HG03469 (cell line): ENCODE measurements at regions not wholly inside any gene's neighbourhood (a gene's known extent, or its start where the extent isn't known, plus 50 kb on each side); places are given as distances from the start of the nearest gene placed in this dataset.
"Not testable (repeated sequence)": the region's sequence is repeated elsewhere in the genome, so short reads cannot be mapped to it uniquely, and the experiment has no call there.

Experiments used
- ATAC-seq: cut with Tn5 transposase; IDR thresholded peaks from one replicate; pipeline ENCODE4 v1.9.1; 2021; ENCODE audit warnings: mild to moderate bottlenecking, moderate library complexity, moderate number of reproducible peaks; ENCODE audit not compliant: unreplicated experiment

DNA sequence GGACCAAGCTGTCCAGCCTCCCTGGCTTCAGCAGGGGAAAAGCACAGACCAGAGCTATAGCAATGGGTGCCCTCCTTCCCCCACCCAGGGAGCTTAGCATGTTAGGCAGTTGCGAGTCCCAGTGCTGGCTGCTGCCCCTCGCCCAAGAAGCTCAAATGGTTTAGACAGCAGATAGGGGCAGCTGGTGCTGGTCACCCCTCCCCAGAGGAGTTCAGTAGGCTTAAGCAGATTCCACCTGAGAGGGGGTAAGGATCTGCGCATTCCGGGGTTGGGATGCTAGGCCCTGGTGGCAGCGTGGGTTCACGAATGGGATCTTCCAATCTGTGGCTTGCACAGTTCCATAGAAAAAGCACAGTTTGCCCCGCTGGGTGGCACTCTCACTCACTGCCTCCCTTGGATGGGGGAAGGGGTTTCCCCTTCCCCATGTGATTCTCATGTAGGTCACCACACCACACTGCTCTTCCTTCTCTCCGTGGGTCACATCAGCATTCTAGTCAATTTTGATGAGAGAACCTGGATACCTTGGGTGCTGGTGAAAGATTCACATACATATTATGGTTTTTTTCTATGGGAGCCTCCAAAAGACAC, 665.6 kb downstream of the C12orf50 start:
- ATAC-seq = no peak

DNA sequence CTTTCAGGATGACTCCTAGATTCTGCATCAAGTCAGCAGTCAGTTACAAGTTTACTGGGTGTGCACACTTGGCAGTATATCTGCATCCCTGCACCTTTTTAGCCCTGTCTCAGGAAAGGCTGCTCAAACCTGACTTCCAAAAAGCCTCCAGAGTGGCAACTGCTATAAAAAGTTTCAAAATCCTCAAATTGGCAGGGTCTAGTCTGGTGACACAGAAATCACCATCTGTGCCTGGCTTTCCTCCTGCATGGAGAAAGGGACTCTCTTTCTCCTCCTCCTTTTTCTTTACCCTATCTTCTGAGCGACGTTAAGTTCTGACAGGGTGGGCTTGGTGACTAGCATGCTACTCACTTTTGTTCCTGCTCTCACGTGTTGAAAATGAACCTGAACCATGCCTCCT, 679.5 kb downstream of the C12orf50 start:
- ATAC-seq = no peak

DNA sequence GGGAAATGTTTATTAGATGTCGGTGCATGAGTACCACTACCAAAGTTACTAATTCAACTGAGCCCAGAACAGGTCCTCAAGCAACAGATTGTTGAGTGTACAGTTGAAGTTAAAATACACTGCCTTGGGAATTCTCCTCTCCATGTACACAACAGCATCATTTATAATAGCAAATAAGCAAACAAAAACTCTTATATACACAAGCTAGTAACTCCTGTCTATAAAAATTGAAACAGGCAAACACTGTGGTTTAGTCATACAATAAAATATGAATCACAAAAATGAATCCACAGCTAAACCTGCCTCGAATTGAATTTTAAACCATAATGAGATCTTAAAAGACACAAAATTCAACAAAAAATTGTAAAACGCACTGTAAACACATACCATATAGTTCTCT, 681.1 kb downstream of the C12orf50 start:
- no peak for ATAC-seq

DNA sequence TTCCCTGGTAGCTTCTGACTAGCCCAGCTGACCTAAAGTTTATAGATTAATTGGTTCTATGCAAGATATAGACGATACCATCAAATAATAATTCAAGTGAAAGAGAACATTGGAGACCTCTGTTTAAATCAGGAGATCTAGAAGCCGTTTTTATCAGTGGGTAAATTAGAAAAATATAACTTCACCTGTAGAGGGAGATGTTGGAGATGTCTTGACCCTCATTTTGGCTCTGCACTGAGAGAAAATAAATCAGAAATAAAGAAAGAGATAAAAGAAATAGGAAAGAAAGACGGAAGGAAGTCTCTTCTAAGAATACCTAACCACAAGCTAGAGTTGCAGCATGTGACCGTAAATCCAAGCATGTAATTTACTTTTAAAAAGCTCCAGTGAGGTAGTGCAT, 684.5 kb downstream of the C12orf50 start:
- ATAC-seq = no peak

DNA sequence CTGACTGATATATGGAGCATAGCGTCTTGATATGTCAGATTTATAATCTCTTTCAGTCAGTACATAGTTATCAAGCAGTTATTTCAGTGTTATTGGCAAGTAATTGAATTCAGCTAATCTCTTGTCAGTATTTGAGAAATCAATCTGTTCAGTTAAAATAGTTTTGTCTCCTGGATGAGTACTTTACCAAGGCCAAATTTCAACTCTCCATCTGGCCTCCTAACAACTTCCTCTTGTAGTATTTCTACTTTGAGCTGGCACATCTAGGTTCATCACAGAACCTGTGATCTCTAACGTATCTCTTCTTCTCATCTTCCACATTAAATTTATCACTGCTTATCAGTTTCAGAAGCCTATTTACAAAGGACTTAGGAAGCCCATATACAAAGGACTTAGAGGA, 690.5 kb downstream of the C12orf50 start:
- ATAC-seq = no peak

DNA sequence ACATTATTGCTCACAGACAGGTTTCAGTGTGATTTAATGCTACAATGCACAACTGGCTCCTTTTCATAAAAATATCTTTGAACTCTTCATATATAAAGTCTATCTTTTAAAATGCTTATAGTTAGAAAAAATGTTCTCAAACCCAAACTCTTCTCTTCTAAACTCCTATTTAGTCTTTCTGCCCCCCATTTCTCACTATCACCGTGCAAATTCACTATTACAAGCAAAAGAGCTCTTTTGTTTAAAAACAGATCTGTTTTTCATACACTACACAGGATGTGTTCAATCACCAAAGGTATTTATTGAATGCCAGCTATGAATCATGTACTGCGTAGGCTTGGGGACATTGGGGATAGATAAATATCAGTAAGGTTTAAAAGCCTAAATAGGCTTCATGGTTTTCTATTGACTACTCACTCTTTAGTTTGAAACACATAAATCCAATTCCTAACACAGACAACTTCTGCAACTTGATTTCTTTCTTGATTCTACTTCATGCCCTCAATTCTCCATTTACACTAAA, 692.3 kb downstream of the C12orf50 start:
- no peak for ATAC-seq

DNA sequence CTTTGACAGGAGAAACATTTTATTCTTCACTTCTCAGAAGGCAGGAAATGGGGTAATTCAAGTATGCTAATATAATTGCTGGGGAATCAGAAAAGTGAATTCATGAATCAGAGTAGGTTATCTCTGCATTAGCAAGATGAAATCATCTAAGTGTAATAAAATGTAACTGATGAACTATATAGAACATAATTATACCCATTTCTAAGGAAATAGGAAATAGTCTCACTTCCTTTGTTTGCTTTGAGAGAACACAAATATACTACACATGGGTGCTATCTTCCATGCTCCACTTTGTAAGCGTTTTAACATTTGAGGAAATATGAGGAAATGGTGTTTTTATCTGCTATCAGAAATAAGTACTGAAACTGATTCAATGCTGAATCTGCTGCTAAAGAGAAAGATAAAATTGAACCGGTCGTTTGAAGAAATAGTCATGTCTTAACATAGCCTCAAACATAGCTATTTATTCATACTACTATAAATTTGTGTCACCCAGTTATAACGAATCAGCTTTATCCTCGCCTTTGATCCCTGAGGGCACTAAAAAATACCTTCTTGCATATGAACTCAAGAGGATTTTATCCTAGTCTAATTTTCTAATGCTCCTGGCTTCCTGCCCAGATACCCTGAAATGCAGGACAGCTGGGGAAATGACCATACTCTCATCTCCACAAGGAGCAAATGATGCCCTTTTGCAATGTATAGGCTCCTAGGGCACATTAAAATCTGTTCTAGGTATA, 696.0 kb downstream of the C12orf50 start:
- no peak for ATAC-seq

DNA sequence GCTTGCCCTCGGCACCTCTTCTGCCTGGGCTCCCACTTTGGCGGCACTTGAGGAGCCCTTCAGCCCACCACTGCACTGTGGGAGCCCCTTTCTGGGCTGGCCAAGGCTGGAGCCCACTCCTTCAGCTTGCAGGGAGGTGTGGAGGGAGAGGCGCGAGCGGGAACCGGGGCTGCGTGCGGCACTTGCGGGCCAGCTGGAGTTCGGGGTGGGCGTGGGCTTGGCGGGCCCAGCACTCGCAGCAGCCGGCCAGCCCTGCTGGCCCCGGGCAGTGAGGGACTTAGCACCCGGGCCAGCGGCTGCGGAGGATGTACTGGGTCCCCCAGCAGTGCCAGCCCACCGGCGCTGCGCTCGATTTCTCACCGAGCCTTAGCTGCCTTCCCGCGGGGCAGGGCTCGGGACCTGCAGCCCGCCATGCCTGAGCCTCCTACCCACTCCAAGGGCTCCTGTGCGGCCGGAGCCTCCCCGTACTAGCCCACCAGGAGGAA, 699.1 kb downstream of the C12orf50 start:
- ATAC-seq = not testable (repeated sequence)

DNA sequence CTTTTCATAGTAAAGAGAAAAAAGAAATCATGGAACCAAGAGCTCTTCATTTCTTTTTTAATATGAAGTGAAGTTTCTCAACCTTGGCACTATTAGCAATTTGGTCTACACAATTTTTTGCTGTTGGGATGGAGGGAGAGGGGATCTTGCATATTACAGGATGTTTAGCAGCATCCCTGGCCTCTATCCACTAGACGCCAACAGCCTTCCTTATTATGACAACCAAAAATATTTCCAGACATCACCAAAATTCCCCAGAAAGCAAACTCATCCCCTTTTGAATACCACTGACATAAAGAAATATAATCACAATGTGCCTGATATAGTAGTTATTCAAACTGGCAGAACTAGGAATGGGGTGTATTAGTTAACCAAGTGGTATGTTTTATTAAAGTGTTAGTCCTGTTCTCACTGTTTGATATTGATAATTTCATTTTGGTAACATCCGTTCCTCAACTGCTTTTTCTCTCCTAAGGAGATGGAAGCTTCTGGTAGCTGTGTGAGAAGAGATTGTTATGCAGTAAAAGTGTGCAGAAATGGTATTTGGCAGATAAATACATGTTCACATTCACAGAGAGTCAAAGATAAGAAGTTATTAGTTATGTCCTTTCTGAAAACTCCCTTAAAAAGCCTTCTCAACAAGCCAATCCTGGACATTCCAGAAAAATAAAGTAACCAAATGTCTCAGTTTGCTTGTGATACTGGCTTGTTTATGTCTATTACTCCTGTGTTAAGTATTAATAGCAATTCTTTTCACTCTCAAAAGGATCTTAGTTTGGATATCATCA, 699.9 kb downstream of the C12orf50 start:
- ATAC-seq = no peak

DNA sequence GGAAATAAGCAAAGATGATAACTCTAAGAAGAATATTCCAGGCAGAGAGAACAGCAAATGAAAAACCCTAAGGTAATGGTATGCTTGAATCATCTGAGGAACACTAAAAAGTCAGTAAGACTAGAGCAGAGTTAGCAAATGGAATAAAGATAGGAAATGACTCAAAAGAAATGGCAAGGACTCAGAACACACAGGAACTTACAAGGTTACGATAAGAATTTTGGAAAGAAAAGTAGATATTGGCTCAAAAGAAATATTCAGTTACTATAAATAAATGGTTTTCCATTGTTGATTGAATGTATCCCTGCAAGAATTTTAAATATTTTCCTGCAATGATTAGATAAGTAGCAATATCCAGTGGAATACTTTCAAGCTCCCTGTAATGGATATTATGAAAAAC, 705.8 kb downstream of the C12orf50 start:
- ATAC-seq = no peak

DNA sequence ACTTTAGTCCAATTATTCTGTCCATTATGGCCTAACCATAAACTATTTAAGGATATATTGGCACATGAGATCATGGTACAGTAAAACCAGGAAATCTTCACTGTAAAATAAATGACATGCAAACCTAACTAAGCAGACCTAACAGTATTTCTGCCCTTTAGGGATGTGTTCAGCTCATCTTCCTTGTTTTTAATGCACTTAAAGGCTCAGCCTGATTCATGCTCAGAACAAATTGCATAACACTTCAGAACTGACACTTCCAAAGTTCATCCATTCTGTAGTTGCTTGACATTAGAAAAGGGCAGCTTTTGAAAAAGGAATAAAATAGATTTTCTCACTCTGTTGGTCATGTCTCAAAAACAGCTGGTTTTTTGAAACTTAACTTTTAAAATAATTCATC, 708.5 kb downstream of the C12orf50 start:
- no peak for ATAC-seq

DNA sequence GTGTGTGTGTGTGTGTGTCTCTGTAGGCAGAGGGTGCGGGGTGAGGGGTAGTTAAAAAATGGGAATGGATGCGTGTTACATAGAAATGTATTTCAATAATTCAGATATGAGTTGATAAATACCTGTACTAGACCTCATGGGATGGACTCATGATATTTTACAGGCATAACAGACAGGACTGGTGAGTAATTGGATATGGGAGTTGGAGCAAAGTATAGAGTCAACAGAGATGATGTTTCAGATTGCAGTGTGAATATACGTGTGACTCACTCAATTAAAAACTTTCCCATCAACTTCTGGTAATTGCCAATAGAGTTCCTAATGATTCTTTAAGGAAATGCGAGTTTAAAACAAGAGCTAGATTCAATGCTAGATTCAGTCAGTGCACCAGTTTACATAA, 711.9 kb downstream of the C12orf50 start:
- no peak for ATAC-seq

DNA sequence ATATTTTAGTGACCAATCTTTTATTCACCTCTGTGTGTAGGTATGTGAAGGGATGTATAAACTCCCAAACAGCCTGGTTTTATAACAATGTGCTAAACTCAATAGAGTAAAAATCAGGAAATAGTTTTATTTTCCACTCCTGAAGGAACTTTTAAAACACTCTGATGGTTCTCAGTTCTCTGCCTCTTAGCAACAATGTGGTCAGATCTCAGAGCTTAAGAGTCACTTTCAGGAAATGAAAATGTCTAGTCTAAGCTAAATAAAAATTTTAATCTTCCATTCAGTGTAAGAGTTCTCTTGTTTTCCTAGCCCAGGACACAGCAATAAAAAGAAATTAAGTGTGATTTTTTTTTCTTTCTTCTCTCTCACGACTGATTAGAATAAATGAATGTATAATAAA, 718.0 kb downstream of the C12orf50 start:
- peak; percentile 49 for ATAC-seq

DNA sequence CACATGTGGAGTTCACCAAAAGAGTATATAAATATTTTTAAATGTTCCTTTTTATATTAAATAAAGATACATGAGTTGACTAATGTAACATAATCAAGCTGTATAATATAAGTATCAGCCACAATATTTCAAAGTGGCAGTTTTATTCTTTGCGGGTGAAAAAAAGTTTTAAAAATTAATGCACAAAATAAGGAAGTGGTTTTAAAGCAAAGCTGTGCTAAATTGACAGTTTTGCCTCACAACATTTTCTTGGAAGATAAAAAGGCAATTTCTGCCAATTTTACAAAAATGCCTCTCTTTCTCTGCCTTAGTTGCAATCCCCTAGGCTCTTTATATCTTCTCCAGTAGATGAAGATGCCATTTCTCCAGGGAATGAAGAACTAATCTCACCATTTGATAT, 719.1 kb downstream of the C12orf50 start:
- ATAC-seq = no peak

DNA sequence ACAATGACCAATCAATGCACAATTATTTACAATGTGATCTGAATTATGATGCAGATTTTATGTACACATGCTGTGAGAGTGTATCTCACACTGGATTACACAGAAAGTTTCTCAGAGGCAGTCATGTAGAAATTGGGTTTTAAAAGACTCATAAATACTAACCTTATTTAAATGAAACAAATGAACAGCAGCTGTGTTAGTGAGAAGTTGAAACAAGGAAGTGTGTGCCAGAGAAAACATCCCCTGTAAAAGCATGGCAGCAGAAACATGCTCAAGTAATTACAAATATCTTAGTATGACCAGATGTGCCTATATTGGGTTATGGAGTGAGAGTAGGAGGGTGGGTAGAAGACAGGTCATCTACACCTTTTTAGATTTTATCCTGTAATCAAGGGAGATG, 723.7 kb downstream of the C12orf50 start:
- no peak for ATAC-seq

DNA sequence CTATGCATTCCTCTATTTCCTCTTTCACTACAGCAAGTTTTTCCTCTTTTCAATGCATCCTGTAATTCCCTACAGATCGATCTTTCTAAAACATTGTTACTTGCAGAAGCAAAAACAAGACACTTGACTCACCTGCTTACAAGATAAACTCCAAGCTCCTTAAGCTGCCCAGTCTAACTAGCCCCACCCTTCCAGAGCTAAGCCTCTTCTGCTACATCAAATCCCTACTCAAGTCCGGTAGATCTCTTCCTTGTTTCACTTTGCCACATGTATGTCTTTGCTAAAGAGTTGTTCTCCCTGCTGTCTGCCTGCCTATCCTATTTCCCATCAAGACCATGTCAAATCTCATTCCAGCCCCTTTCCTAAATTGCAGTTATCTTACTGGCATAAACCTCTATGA, 724.8 kb downstream of the C12orf50 start:
- no peak for ATAC-seq

DNA sequence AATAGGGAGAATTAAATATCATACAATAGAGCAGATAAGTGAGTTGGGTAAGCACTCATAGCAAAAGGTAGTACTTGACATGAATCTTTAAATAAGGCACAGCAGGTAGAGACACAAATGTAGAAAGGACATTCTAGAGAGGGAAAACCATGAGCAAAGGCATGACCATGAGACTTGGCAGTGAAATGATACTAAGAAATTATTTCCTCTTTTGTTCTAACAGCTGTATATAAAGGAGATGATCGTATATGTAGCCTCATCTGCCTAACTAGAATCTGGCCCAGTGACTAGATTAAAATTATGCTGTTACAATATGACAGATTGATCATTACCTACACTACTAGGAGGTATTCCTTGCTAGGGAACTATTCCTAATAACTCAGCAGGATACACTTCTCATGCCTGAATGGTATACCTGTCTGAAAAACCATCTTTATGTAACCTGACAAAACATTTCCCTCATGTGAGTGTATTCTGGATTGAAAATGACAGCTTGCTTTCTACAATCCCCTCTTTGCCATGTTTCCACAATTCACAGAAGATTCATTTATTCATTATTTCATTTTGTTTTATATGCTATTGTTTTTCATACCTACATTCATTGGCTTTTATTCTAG, 725.7 kb downstream of the C12orf50 start:
- ATAC-seq = no peak

DNA sequence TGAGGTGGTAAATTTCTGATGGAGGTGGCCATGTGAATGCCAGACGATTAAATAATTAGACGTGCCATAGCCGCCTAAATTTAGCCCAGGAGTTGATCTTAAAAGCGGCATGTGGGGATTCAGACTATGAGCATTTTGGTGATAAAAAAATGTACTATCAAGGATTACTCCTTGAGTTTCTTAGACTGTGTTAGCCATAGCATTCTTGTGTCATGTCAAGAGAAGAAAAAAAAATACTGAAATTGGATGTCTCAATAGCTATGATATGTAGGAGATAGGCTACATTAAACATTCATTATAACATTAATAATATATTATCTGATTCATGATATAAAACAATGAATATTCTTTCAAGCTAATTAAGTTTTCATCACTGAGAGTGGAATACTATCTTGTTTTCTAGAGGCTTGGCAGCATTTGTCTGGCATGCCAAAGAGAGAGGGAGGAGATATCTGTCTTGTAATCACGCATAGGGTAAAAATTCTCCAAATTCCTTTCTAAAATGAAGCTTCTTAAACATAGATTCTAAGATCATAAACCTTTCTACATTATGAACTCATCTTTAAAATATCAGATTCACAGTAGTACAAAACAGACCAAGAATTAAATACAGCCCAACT, 727.0 kb downstream of the C12orf50 start:
- no peak for ATAC-seq

DNA sequence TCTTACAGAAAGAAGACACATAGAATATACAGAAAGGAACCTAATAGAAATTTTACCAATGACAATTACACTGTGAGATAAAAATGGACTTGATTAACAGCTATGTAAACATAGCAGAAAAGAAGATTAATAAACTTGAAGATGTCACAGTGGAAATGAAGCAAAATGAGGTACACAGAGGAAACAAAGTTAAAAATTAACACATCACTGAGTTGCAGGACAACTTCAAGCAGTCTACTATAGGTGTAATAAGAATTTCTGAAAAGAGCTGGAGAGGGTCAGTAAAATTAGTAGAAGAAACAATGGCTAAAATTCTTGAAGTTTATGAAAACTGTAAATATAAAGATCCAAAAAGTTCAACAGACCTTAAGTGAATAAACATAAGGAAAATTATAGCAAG, 738.7 kb downstream of the C12orf50 start:
- no peak for ATAC-seq

DNA sequence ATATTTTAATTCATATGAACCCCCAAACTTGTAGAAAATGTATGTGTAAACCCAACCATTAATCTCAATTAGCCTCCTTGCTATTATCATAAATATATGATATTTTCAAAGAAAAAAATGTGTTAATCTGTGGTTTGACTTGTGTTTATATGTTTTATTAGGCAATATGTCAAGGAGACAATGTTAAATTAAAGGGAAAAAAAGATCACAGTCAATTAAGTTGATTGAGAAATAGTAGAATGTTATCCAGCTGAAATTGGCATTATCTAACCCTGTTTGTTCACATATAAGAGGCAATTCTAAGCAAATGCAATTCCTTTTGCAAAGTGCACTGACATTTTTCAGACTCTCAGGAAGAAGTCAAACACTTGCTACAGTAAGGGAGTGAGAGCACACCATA, 745.3 kb downstream of the C12orf50 start:
- ATAC-seq = no peak

DNA sequence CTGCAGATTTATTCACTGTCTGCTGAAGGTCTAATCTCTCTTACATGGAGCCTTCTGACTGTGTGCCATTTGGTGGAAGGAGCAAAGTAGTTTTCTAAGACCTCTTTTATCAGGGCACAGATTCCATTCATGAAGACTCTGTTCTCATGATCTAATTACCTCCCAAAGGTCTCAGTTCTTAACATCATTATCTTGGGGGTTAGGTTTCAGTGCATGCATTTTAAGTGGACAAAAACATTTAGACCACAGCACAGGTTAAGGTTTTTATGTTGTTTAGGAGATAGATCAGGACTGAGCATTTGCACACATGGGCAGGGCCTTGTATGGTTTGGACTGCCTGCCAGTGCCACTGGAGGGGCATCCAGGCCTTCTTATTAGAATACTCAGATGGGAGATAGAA, 746.1 kb downstream of the C12orf50 start:
- ATAC-seq = no peak
